ENCODE measurements at regions not wholly inside any gene's neighbourhood (a gene's known extent, or its start where the extent isn't known, plus 50 kb on each side); places are given as distances from the start of the nearest gene placed in this dataset.
A peak's percentile ranks its signal among the peaks of the same experiment; 100 is the strongest.

GRCh38 chr4:174122705-174123104, 160.8 kb downstream of the FBXO8 start:
- DNase-seq (ENCODE audit: low read depth in 4 of 4, low spot score in 3 of 4) = no peak

GRCh38 chr4:174120446-174121295, 162.8 kb downstream of the FBXO8 start:
- peak; percentile 46 to 65 (median 56) for DNase-seq (ENCODE audit: low read depth in 4 of 4, low spot score in 3 of 4)

DNA sequence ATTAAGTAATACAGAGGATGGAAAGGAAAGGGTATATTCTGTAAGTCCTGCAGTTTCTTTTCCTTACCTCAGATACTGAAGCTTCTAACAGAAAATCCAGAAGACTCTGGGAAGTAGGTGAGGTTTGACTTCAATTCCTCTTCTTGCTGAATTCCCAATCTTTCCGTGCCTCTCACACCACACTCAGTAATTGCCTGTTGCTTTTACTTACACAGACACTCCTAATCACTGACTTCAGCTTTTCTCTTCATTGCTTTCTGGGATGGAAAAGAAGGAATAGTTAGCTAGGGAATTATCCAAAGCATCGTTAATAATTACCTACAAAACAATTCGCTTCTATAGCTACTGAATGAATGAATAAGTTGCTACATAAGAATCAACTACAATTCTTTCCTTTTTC, 163.6 kb downstream of the FBXO8 start:
- DNase-seq (ENCODE audit: low read depth in 4 of 4, low spot score in 3 of 4) = no peak

- no peak for DNase-seq (ENCODE audit: low read depth in 4 of 4, low spot score in 3 of 4)
Measured at GRCh38 chr4:174119051-174119450, 164.4 kb downstream of the FBXO8 start.

DNA sequence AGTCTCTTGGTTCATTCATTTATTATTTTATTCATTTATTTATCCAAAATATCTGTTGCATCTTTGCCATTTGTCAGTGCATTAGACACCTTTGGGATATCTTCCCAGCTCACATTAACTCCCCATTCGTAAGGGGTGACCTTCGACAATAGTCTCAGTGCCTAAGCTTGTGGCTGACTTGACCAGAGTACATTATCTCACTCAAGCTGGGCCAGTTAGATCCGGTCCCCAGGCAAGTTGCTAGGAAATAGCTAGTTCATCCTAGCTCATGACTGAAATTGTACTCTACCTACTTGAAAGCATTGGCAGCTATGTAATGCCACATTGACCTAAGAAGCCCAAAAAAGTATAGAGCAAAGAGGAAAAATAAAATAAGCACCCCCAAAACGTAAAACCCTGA, 165.3 kb downstream of the FBXO8 start:
- no peak for DNase-seq (ENCODE audit: low read depth in 4 of 4, low spot score in 3 of 4)

- DNase-seq (ENCODE audit: low read depth in 4 of 4, low spot score in 3 of 4) = no peak
Measured at GRCh38 chr4:174117445-174117844, 166.0 kb downstream of the FBXO8 start.

- DNase-seq (ENCODE audit: low read depth in 4 of 4, low spot score in 3 of 4) = no peak
Measured at GRCh38 chr4:174116021-174116420, 167.4 kb downstream of the FBXO8 start.

DNA sequence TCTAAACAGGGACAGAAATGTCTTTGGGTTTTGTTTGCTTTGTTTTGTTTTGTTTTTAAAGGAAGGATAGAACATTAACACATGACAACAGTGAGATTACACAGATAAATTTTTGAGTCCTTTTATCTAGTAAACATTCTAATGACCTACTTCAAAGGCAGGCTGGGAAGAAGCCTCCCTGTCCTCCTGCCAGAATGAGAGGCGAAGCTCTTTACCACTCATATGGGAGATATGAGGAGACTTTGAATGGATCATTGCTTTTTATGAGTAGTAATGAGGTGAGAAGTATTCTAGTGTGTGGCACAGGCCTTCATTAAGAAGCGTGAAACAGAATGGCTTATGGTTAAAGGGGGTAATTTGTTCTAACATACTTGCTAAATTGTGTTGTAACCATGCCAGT, 172.0 kb downstream of the FBXO8 start:
- DNase-seq (ENCODE audit: low read depth in 4 of 4, low spot score in 3 of 4) = no peak

DNA sequence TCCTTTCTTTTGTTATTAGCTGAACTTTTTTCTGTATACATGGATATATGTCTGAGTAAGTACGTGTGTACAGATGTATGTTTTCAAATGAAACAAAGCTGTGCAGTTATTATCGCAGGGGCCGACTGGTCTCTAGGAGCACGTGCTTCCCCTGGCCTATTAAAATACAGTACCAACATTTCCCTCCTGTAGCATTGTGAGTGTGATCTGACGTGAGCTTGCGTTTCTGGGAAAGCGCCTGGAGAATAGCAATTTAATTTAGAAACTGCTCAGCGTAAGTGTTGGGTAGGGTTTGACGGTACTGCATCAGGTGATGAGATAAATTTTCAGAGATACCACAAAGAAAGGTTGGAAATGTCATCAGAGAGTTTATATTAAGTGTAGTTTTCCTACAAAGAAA, 173.3 kb downstream of the FBXO8 start:
- DNase-seq (ENCODE audit: low read depth in 4 of 4, low spot score in 3 of 4) = no peak

DNA sequence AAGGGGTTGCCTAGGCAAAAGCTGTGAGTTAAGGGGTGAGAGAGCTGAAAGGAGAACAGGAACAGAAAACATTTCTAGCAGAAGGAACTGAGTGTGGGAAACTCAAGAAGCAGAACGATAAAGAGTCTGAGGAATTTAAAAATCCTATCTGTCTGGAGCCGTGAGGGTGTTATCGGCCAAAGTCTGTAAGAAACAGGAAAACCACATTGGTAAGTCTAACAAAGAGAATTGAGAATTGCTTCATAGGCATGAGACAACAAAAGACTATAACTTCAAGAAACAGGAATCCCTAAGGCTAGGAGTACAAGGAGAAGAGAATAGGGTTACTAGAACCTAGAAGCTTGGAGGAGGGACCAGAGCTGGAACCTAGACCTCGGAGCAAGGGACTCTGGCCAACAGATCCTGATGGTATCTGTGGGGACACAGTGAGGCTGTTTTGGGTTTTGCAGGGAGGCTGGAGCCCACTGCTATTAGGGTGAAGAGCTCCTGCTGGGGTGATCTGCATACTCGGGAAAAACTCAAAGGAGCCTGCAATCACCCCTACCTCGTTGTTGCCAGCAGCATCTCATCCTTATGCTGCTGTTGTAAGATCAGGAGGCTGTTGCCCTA, 175.6 kb downstream of the FBXO8 start:
- no peak for DNase-seq (ENCODE audit: low read depth in 4 of 4, low spot score in 3 of 4)

DNA sequence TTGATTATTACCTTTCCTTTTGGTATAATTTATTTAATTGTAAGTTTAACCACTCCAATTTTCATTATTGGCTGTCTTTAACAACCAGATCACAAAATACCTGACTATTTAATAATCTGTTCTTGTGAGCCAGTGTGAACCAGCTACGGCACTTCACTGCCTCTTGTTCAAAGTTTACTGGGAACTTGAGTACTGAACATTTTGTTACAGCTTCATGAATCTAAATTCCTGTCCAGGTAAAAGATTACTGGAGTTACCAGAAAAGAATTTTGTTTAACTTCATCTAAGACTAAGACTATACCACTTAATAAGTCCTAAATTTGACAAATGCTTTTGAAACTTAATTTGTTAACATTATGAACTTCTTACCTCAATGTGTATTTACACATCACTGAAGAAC, 178.3 kb downstream of the FBXO8 start:
- no peak for DNase-seq (ENCODE audit: low read depth in 4 of 4, low spot score in 3 of 4)

DNA sequence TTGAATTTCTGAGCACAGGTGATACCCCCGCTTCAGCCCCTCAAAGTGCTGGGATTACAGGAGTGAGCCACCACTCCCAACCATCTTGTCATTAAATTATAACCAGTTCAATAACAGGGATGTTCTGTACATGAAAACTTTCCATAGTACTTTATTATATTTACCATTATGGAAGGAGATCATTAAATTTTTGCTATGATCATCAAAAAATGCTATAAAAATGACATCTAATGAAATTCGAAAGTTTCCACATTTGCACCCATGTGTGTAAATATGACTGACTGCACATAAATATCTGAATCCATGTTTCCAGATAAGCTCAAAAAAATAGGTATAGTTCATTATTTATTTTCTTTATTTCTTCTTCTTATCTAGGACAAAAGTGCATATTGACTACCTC, 182.6 kb downstream of the FBXO8 start:
- DNase-seq (ENCODE audit: low read depth in 4 of 4, low spot score in 3 of 4) = no peak

GRCh38 chr4:174099712-174100111, 183.8 kb downstream of the FBXO8 start:
- DNase-seq (ENCODE audit: low read depth in 4 of 4, low spot score in 3 of 4) = no peak

DNA sequence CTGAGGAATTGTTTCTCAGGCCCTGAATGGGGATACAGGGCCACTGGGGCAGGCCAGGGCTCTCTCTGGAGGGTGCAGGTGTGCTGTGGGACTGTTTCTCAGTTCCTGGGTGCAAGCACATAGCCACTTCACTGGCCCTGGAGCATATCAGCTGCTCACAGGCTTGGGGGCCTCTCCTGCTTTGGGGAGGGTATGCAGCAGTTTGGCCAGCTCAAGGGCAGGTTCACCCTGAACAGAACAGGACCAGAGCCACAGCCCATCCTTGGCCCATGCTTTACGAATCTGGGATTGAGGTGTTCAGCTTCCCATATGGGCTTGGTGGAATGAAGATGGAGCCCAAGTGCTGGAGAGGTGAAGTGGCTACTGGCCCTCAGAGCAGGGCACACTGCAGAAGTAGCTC, 186.5 kb downstream of the FBXO8 start:
- DNase-seq (ENCODE audit: low read depth in 4 of 4, low spot score in 3 of 4) = no peak

DNA sequence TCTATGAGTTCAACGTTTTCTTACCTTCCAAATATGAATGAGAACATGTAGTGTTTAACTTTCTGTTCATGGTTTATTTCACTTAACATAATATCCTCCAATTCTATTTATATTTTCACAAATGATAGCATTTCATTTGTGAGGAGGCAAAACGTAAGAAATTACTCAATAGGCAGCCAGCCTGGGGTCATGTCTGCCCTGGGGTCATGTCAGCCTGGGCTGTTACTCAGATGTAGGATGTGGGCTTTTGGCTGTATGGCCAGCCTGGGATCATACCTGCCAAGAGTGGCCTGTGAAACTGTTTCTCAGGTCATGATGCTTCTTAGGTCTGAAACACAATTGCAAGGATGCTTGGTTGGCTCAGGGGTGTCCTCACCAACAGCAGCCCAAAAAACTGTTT, 187.0 kb downstream of the FBXO8 start:
- no peak for DNase-seq (ENCODE audit: low read depth in 4 of 4, low spot score in 3 of 4)

DNA sequence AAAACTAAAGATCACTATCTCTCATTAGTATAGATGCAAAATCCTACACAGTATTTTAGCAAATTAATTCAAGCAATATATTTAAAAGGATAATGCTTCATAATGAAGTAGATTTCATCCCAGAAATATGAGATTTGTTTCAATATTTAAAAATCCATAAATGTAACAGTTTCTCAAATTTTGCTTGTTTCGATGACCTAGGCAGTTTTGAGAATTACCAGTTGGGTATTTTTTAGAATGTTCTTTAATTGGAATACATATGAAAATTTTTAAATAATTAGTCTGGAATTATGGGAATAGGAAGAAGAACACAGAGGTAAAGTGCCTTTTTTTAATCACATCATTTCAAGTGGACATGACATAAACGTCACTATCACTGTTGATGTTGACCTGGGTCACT, 192.3 kb downstream of the FBXO8 start:
- no peak for DNase-seq (ENCODE audit: low read depth in 4 of 4, low spot score in 3 of 4)

GRCh38 chr4:174089711-174090110, 193.8 kb downstream of the FBXO8 start:
- no peak for DNase-seq (ENCODE audit: low read depth in 4 of 4, low spot score in 3 of 4)

- no peak for DNase-seq (ENCODE audit: low read depth in 4 of 4, low spot score in 3 of 4)
Measured at GRCh38 chr4:174088795-174089194, 194.7 kb downstream of the FBXO8 start.

GRCh38 chr4:174086829-174087799, 196.4 kb downstream of the FBXO8 start:
- DNase-seq (ENCODE audit: low read depth in 4 of 4, low spot score in 3 of 4) = no peak

DNA sequence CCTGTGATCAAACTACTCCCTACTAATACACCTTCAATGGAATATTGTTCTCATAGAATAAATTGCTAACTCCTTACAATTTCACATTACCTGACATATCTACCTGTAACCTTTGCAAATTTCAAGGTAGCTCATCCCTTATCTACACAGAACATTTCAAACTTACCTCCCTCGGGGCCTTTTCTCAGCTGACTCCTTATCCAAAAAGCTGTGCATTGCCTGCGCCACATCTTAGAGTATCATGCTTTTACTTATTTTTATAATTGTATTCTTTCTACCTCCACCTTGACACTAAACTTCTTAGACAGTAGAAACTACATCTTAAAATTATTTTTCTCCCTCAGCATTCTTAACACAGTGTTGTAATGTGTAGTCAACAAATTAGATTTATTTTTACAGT, 198.5 kb downstream of the FBXO8 start:
- no peak for DNase-seq (ENCODE audit: low read depth in 4 of 4, low spot score in 3 of 4)

DNA sequence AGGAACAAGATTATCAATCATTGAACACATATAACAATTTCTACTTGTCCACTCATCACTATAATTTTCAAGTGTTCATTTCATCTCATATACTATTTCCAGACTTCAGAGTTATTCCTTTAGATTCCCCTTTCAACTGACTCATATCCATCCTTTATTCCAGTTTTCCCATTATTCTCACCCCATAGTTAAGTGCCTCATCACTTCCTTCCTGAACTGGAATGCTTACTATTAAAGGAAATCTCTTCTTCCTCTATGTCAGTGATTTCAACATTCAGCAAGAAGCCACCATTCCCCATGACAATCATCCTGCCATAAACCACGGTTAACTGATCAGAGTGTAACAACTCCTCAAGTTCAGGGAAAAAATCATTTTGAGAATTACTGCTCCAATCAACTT, 198.9 kb downstream of the FBXO8 start:
- DNase-seq (ENCODE audit: low read depth in 4 of 4, low spot score in 3 of 4) = no peak
